ENCODE measurements at regions not wholly inside any gene's neighbourhood (a gene's known extent, or its start where the extent isn't known, plus 50 kb on each side); places are given as distances from the start of the nearest gene placed in this dataset.

DNA sequence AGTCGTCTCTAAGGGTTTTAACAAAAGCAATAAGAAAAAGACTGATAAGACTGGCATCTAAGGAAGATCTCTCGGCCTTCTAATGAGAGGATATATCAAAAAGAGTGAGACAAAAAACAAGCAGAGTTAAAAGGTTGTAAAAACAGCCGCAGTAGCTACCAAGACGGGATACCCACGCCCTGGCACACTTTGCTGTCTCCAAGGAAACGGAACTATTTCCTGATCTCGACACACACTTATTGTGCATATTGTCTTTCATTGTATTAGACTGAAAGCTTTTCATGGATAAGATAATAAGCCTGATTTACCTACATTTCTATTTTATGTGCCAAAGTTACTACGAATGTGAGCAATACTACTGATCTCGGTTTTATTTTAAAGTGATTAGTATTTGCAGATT is 161.5 kb upstream of the MCTP2 start (continued):
- TF ChIP-seq MCM5 (IDR thresholded peaks at IDR 0.05; ENCODE audit: low read depth) (no peak), RAD51 (IDR thresholded peaks at IDR 0.05; ENCODE audit: borderline replicate concordance, low read depth) (no peak)

DNA sequence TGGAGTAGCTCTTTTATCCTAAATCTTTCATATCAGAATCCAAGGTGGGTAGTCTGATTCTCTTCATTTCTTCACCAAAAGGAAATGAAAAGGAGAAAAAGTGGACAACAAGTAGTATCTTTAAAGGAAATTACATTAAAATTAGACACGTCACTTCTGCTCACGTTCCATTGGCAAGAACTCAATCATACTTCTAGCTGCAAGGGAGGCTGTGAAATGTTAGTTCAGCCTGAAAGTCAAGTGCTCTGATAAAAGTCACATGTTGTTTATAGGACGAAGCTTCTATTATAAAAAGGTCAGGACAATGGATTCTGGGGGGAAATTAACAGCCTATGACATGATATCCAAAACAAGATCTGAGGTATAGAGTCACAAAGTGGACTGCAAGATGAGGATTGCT is 164.6 kb upstream of the MCTP2 start:
- H3K4me3 ChIP-seq: no peak overlapping the region
- no peak overlapping the region for H3K4me2 ChIP-seq (ENCODE audit: insufficient read depth, low read length)
- POLR2A ChIA-PET: no interaction called here
- H3K9me1 ChIP-seq (ENCODE audit: control insufficient read depth, insufficient read depth, low read length): no peaks in the 10 kb centered on the region
- TF ChIP-seq FIP1L1 (IDR thresholded peaks at IDR 0.05; ENCODE audit: low read depth, low read length, poor library complexity, severe bottlenecking) (no peak), NCOR1 (IDR thresholded peaks at IDR 0.05) (no peak), ZNF408 (CRISPR knock-in tag; IDR thresholded peaks at IDR 0.05; ENCODE audit: low read depth) (no peak)
- no peaks in the 10 kb centered on the region for H3K36me3 ChIP-seq (ENCODE audit: control insufficient read depth, insufficient read depth, low read length)
- H4K20me1 ChIP-seq (replicated peaks; ENCODE audit: control insufficient read depth, insufficient read depth, low read length): no peaks in the 10 kb centered on the region
- H3K79me2 ChIP-seq (ENCODE audit: control insufficient read depth, insufficient read depth, low read length): no peaks in the 10 kb centered on the region
- no peak overlapping the region for H3K9ac ChIP-seq (ENCODE audit: insufficient read depth in 1 of 2, low read depth in 2 of 2, low read length in 2 of 2)
- FAIRE-seq (no peak), ATAC-seq (no peak), DNase-seq (ENCODE audit: extremely low read depth in 1 of 4, low spot score in 3 of 4) (no peak)
- no peak overlapping the region for H3K27ac ChIP-seq (ENCODE audit: extremely low read depth, low read depth, low read length)
- CTCF ChIA-PET (ENCODE audit: low intra/inter-chr PET ratio): no interaction called here
- intact Hi-C loops (cut with micrococcal nuclease) (no loop called here), in situ Hi-C loops (cut with MboI) (no loop called here)
- no peaks in the 10 kb centered on the region for H3K27me3 ChIP-seq (ENCODE audit: control insufficient read depth in 2 of 2, insufficient read depth in 2 of 2, low read length in 2 of 2)
- H2AFZ ChIP-seq (ENCODE audit: low read depth, low read length): no peak overlapping the region
- H3K9me3 ChIP-seq (replicated peaks; ENCODE audit: control insufficient read depth, insufficient read depth, low read depth, low read length): peaks cover 2% of the 10 kb centered on the region; the same call in 1 of the 2 replicates
- no TSS peak for BruUV-seq (replicated peaks)
- H3K4me1 ChIP-seq (replicated peaks in 1 of 2; ENCODE audit: control insufficient read depth in 2 of 2, insufficient read depth in 2 of 2, low read length in 2 of 2): no peaks in the 10 kb centered on the region
- 0% methylated on average over 3 of the region's 3 CpGs for WGBS (ENCODE audit: insufficient coverage, low coverage, missing lambda C conversion rate)

DNA sequence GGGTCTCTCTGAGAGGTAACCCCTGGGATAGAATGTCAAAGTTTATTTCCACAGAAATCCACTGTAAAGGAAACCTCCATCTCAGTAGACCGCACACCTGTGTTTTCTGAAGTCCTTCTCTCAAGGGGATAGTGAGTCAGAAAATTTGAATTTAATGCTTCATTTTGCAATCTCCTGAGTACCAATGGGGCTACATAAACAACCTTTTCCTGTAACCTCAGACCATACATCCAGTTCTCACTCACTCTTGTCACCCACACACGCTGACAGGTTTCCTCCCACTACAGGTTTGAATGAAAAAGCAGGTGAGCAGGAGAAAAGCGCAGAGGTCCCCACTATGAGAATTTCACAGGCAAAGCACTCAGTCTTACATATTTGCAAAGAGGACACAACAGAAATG is 165.3 kb upstream of the MCTP2 start:
- Histone ChIP-seq H2AFZ (ENCODE audit: low read depth, low read length) (no peak overlapping the region), H3K36me3 (ENCODE audit: control insufficient read depth, insufficient read depth, low read length) (no peaks in the 10 kb centered on the region), H3K9me3 (replicated peaks; ENCODE audit: control insufficient read depth, insufficient read depth, low read depth, low read length) (no peaks in the 10 kb centered on the region; the same call in 1 of the 2 replicates), H3K27ac (ENCODE audit: extremely low read depth, low read depth, low read length) (no peak overlapping the region), H3K79me2 (ENCODE audit: control insufficient read depth, insufficient read depth, low read length) (no peaks in the 10 kb centered on the region), H3K9ac (ENCODE audit: insufficient read depth in 1 of 2, low read depth in 2 of 2, low read length in 2 of 2) (no peak overlapping the region), H4K20me1 (replicated peaks; ENCODE audit: control insufficient read depth, insufficient read depth, low read length) (no peaks in the 10 kb centered on the region), H3K9me1 (ENCODE audit: control insufficient read depth, insufficient read depth, low read length) (no peaks in the 10 kb centered on the region), H3K4me1 (replicated peaks in 1 of 2; ENCODE audit: control insufficient read depth in 2 of 2, insufficient read depth in 2 of 2, low read length in 2 of 2) (no peaks in the 10 kb centered on the region), H3K27me3 (ENCODE audit: control insufficient read depth in 2 of 2, insufficient read depth in 2 of 2, low read length in 2 of 2) (no peaks in the 10 kb centered on the region), H3K4me2 (ENCODE audit: insufficient read depth, low read length) (no peak overlapping the region), H3K4me3 (no peak overlapping the region)
- intact Hi-C loops (cut with micrococcal nuclease): no loop called here
- POLR2A ChIA-PET: no interaction called here
- ATAC-seq (no peak), FAIRE-seq (no peak), DNase-seq (ENCODE audit: extremely low read depth in 1 of 4, low spot score in 3 of 4) (no peak)
- WGBS (ENCODE audit: insufficient coverage, low coverage, missing lambda C conversion rate): 8% methylated on average over 3 of the region's 3 CpGs
- BruUV-seq (replicated peaks): no TSS peak
- CTCF ChIA-PET (ENCODE audit: low intra/inter-chr PET ratio): no interaction called here
- in situ Hi-C loops (cut with MboI): no loop called here
- TF ChIP-seq YY1 (IDR thresholded peaks at IDR 0.05; ENCODE audit: borderline replicate concordance in 1 of 3, control insufficient read depth in 1 of 3, extremely low read depth in 1 of 3, insufficient read depth in 3 of 3, insufficient read length in 1 of 3, insufficient replicate concordance in 2 of 3, low read depth in 1 of 3, low read length in 2 of 3) (no peak), NUFIP1 (IDR thresholded peaks at IDR 0.05; ENCODE audit: partially characterized antibody) (no peak), ZBED1 (IDR thresholded peaks at IDR 0.05) (no peak), PHTF2 (CRISPR knock-in tag; IDR thresholded peaks at IDR 0.05) (no peak), CAMTA2 (CRISPR knock-in tag; conservative IDR thresholded peaks at IDR 0.05) (no peak)
- TF ChIP-seq, protein P1, sequence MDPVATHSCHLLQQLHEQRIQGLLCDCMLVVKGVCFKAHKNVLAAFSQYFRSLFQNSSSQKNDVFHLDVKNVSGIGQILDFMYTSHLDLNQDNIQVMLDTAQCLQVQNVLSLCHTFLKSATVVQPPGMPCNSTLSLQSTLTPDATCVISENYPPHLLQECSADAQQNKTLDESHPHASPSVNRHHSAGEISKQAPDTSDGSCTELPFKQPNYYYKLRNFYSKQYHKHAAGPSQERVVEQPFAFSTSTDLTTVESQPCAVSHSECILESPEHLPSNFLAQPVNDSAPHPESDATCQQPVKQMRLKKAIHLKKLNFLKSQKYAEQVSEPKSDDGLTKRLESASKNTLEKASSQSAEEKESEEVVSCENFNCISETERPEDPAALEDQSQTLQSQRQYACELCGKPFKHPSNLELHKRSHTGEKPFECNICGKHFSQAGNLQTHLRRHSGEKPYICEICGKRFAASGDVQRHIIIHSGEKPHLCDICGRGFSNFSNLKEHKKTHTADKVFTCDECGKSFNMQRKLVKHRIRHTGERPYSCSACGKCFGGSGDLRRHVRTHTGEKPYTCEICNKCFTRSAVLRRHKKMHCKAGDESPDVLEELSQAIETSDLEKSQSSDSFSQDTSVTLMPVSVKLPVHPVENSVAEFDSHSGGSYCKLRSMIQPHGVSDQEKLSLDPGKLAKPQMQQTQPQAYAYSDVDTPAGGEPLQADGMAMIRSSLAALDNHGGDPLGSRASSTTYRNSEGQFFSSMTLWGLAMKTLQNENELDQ (CRISPR knock-in tag; IDR thresholded peaks at IDR 0.05; ENCODE audit: borderline replicate concordance): no peak

Measured in K562 (cell line).